Keratinocyte (primary cell): ENCODE measurements at regions not wholly inside any gene's neighbourhood (a gene's known extent, or its start where the extent isn't known, plus 50 kb on each side); places are given as distances from the start of the nearest gene placed in this dataset.

Source experiments
- DNase-seq: peaks from one replicate; pipeline ENCODE4 v3.0.0-alpha.2; 2011; ENCODE audit warnings: low read depth, missing footprints, low spot score
- FAIRE-seq: peaks from 2 replicates; lab custom pipeline; 2011; peaks lifted over from hg19 to GRCh38; lab: Jason Lieb, UNC
- H2AFZ ChIP-seq: 2 replicates; pipeline ENCODE4 v1.6.0; 2012; ENCODE audit warnings: low read length, control low read depth, inconsistent platforms; ENCODE audit not compliant: control insufficient read depth
- H3K27ac ChIP-seq: 2 replicates; pipeline ENCODE4 v1.5.1; 2011; ENCODE audit warnings: low read length; ENCODE audit not compliant: control insufficient read depth, insufficient read depth
- H3K27me3 ChIP-seq: 3 replicates; pipeline ENCODE4 v1.6.0; 2011; ENCODE audit warnings: low read length; ENCODE audit not compliant: control insufficient read depth, insufficient read depth; ENCODE audit errors: extremely low read depth
- H3K36me3 ChIP-seq, 2 experiments: 2 replicates in 1 of 2; 3 replicates in 1 of 2; pipeline ENCODE4 v1.5.1; 2011; ENCODE audit warnings: low read length in 2 of 2, mild to moderate bottlenecking in 1 of 2; ENCODE audit not compliant: control insufficient read depth in 2 of 2, insufficient read depth in 2 of 2; ENCODE audit errors: extremely low read depth in 1 of 2
- H3K4me1 ChIP-seq: 3 replicates; pipeline ENCODE4 v1.5.1; 2011; ENCODE audit warnings: low read length; ENCODE audit not compliant: control insufficient read depth, insufficient read depth; ENCODE audit errors: extremely low read depth
- H3K4me2 ChIP-seq: 3 replicates; pipeline ENCODE4 v1.6.0; 2011; ENCODE audit warnings: low read depth, low read length; ENCODE audit not compliant: control insufficient read depth, insufficient read depth; ENCODE audit errors: extremely low read depth
- H3K4me3 ChIP-seq, 3 experiments: fragments of 200-600 bp in 1 of 3; sonication (generic) in 1 of 3; 2 replicates in 2 of 3; 3 replicates in 1 of 3; pipeline ENCODE4 v1.5.1; 2011 to 2016; ENCODE audit warnings: low read length in 3 of 3, mild to moderate bottlenecking in 3 of 3, control low read depth in 2 of 3, inconsistent platforms in 1 of 3, low read depth in 1 of 3, mixed read lengths in 1 of 3, mixed run types in 1 of 3, moderate library complexity in 1 of 3; ENCODE audit not compliant: control insufficient read depth in 2 of 3, insufficient read depth in 2 of 3; ENCODE audit errors: extremely low read depth in 1 of 3
- H3K79me2 ChIP-seq: 2 replicates; pipeline ENCODE4 v1.6.0; 2012; ENCODE audit warnings: low read length; ENCODE audit not compliant: control insufficient read depth, insufficient read depth
- H3K9ac ChIP-seq: 3 replicates; pipeline ENCODE4 v1.6.0; 2011; ENCODE audit warnings: low read length; ENCODE audit not compliant: control insufficient read depth, insufficient read depth; ENCODE audit errors: extremely low read depth
- H3K9me1 ChIP-seq: 3 replicates; pipeline ENCODE4 v1.6.0; 2011; ENCODE audit warnings: low read length; ENCODE audit not compliant: control insufficient read depth, insufficient read depth; ENCODE audit errors: extremely low read depth
- H3K9me3 ChIP-seq: 2 replicates; pipeline ENCODE4 v1.5.1; 2012; ENCODE audit warnings: low read depth, low read length; ENCODE audit not compliant: control insufficient read depth
- H4K20me1 ChIP-seq: 3 replicates; pipeline ENCODE4 v1.6.0; 2011; ENCODE audit warnings: low read length; ENCODE audit not compliant: control insufficient read depth, insufficient read depth; ENCODE audit errors: extremely low read depth
- CTCF ChIP-seq, 3 experiments: IDR thresholded peaks in 1 of 3; conservative IDR thresholded peaks in 1 of 3; optimal IDR thresholded peaks in 1 of 3; 2 replicates in 2 of 3; 3 replicates in 1 of 3; pipeline versions ENCODE3 to v1.5.1; 2011; ENCODE audit warnings: low read length in 3 of 3, mild to moderate bottlenecking in 3 of 3, moderate library complexity in 2 of 3, control low read depth in 1 of 3, inconsistent platforms in 1 of 3; ENCODE audit not compliant: insufficient read depth in 2 of 3; ENCODE audit errors: extremely low read depth in 1 of 3
- EZH2 ChIP-seq: IDR thresholded peaks from one replicate; pipeline ENCODE4 v1.6.1; 2012; ENCODE audit warnings: inconsistent platforms, mild to moderate bottlenecking, low read length, moderate library complexity
- dilution Hi-C: fragments of 300-500 bp; cut with MboI; formaldehyde crosslinking; loops from one replicate; pipeline ENCODE4 v1.7.0; 2020; ENCODE audit warnings: low sequenced_read_pairs; ENCODE audit not compliant: extremely low pct_ligation_motif_present

GRCh38 chr5:31137676-31138075, 55.8 kb upstream of the CDH6 start:
- Histone ChIP-seq H3K4me2 (no peak overlapping the region), H3K4me3 (no peak overlapping the region), H2AFZ (no peak overlapping the region), H3K79me2 (no peaks in the 10 kb centered on the region), H3K36me3 (no peaks in the 10 kb centered on the region), H3K9me3 (no peaks in the 10 kb centered on the region), H4K20me1 (no peaks in the 10 kb centered on the region), H3K9me1 (no peaks in the 10 kb centered on the region), H3K27ac (no peak overlapping the region), H3K4me1 (peaks cover 6% of the 10 kb centered on the region), H3K27me3 (no peaks in the 10 kb centered on the region), H3K9ac (no peak overlapping the region)
- no peak for FAIRE-seq
- dilution Hi-C loops, result no loop called here
- TF ChIP-seq EZH2, result no peak
- TF ChIP-seq CTCF (optimal IDR thresholded peaks at IDR 0.05 in 1 of 3, IDR thresholded peaks at IDR 0.05 in 1 of 3, conservative IDR thresholded peaks at IDR 0.05 in 1 of 3; ENCODE audit: extremely low read depth in 1 of 3, insufficient read depth in 2 of 3, low read length in 3 of 3), result no peak
- DNase-seq, result no peak

- dilution Hi-C loops, result no loop called here
- Histone ChIP-seq H3K9ac (no peak overlapping the region), H4K20me1 (no peaks in the 10 kb centered on the region), H3K4me3 (no peak overlapping the region), H3K36me3 (no peaks in the 10 kb centered on the region), H3K27me3 (no peaks in the 10 kb centered on the region), H3K9me3 (no peaks in the 10 kb centered on the region), H3K27ac (no peak overlapping the region), H3K4me1 (peaks cover 6% of the 10 kb centered on the region), H3K79me2 (no peaks in the 10 kb centered on the region), H3K4me2 (no peak overlapping the region), H2AFZ (no peak overlapping the region), H3K9me1 (no peaks in the 10 kb centered on the region)
- TF ChIP-seq CTCF (optimal IDR thresholded peaks at IDR 0.05 in 1 of 3, IDR thresholded peaks at IDR 0.05 in 1 of 3, conservative IDR thresholded peaks at IDR 0.05 in 1 of 3; ENCODE audit: extremely low read depth in 1 of 3, insufficient read depth in 2 of 3, low read length in 3 of 3) (no peak), EZH2 (no peak)
- FAIRE-seq, result no peak
- DNase-seq, result no peak
Measured at GRCh38 chr5:31135542-31135941, 57.9 kb upstream of the CDH6 start.
